ENCODE measurements at regions not wholly inside any gene's neighbourhood (a gene's known extent, or its start where the extent isn't known, plus 50 kb on each side); places are given as distances from the start of the nearest gene placed in this dataset.

DNA sequence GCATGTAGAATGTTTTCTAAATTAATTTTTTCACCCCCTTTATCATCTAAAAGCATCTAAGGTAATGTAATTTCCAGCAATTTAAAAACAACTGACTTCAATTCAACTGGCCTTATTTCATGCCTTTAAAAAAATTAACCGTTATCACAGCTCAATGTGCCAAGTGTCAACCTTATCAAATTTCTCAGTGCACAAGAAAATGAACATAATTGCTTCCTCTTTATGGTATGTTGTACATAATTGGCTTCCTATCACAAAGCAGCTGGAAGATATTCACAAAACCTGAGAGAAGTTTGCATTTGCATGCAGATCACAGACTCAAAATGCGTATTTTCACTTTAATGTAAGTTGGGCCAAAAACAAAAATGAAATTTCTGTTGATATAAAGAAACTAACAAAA lies 966.4 kb downstream of the GRM8 start (continued):
- TF ChIP-seq, protein P1, sequence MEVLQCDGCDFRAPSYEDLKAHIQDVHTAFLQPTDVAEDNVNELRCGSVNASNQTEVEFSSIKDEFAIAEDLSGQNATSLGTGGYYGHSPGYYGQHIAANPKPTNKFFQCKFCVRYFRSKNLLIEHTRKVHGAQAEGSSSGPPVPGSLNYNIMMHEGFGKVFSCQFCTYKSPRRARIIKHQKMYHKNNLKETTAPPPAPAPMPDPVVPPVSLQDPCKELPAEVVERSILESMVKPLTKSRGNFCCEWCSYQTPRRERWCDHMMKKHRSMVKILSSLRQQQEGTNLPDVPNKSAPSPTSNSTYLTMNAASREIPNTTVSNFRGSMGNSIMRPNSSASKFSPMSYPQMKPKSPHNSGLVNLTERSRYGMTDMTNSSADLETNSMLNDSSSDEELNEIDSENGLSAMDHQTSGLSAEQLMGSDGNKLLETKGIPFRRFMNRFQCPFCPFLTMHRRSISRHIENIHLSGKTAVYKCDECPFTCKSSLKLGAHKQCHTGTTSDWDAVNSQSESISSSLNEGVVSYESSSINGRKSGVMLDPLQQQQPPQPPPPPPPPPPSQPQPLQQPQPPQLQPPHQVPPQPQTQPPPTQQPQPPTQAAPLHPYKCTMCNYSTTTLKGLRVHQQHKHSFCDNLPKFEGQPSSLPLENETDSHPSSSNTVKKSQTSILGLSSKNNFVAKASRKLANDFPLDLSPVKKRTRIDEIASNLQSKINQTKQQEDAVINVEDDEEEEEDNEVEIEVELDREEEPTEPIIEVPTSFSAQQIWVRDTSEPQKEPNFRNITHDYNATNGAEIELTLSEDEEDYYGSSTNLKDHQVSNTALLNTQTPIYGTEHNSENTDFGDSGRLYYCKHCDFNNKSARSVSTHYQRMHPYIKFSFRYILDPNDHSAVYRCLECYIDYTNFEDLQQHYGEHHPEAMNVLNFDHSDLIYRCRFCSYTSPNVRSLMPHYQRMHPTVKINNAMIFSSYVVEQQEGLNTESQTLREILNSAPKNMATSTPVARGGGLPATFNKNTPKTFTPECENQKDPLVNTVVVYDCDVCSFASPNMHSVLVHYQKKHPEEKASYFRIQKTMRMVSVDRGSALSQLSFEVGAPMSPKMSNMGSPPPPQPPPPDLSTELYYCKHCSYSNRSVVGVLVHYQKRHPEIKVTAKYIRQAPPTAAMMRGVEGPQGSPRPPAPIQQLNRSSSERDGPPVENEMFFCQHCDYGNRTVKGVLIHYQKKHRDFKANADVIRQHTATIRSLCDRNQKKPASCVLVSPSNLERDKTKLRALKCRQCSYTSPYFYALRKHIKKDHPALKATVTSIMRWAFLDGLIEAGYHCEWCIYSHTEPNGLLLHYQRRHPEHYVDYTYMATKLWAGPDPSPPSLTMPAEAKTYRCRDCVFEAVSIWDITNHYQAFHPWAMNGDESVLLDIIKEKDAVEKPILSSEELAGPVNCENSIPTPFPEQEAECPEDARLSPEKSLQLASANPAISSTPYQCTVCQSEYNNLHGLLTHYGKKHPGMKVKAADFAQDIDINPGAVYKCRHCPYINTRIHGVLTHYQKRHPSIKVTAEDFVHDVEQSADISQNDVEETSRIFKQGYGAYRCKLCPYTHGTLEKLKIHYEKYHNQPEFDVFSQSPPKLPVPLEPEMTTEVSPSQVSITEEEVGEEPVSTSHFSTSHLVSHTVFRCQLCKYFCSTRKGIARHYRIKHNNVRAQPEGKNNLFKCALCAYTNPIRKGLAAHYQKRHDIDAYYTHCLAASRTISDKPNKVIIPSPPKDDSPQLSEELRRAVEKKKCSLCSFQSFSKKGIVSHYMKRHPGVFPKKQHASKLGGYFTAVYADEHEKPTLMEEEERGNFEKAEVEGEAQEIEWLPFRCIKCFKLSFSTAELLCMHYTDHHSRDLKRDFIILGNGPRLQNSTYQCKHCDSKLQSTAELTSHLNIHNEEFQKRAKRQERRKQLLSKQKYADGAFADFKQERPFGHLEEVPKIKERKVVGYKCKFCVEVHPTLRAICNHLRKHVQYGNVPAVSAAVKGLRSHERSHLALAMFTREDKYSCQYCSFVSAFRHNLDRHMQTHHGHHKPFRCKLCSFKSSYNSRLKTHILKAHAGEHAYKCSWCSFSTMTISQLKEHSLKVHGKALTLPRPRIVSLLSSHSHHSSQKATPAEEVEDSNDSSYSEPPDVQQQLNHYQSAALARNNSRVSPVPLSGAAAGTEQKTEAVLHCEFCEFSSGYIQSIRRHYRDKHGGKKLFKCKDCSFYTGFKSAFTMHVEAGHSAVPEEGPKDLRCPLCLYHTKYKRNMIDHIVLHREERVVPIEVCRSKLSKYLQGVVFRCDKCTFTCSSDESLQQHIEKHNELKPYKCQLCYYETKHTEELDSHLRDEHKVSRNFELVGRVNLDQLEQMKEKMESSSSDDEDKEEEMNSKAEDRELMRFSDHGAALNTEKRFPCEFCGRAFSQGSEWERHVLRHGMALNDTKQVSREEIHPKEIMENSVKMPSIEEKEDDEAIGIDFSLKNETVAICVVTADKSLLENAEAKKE (CRISPR knock-in tag; IDR thresholded peaks at IDR 0.05): no peak
- TF ChIP-seq JUNB (IDR thresholded peaks at IDR 0.05; ENCODE audit: unreplicated experiment) (no peak), ZNF114 (CRISPR knock-in tag; IDR thresholded peaks at IDR 0.05) (no peak)

DNA sequence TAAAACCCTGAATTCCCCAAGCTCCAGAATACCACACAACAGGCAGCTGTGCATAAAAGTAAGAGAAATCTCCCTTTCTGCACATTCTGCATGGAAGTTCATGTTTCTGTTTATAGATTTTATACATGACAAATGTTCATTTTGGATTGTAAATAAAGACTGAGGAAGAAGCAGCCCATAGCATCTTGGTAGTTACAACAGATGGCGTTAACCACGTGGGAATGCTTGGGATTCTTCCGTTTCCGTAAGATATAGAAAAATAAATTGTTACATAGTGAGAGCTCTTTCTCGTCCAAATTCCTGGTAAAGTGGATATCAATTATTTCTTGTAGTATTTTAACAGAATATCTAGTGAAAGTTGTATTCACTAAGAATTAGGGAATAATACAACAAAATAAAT lies 1016.5 kb downstream of the GRM8 start:
- Histone ChIP-seq H2AFZ (no peak overlapping the region), H3K4me1 (ENCODE audit: insufficient read depth) (no peaks in the 10 kb centered on the region), H3K79me2 (replicated peaks; ENCODE audit: insufficient read depth) (no peaks in the 10 kb centered on the region), H3K36me3 (ENCODE audit: insufficient read depth) (no peaks in the 10 kb centered on the region), H3K4me2 (no peak overlapping the region), H3K9me2 (ENCODE audit: insufficient read depth) (0 out of 2 replicates have a peak, but pooled peaks cover 5% of the 10 kb centered on the region), H3F3A (replicated peaks; ENCODE audit: low read depth) (no peaks in the 10 kb centered on the region), H3K4me3 (no peak overlapping the region), H3K27ac (ENCODE audit: low read depth) (no peak overlapping the region), H3K27me3 (ENCODE audit: insufficient read depth) (no peaks in the 10 kb centered on the region), H4K20me1 (replicated peaks; ENCODE audit: insufficient read depth) (no peaks in the 10 kb centered on the region)
- Mint-ChIP-seq H3K9me3 (0 out of 3 replicates have a peak, but pooled peaks cover 2% of the 10 kb centered on the region), H3K27ac (no peak overlapping the region), H3K36me3 (ENCODE audit: low read depth) (no peaks in the 10 kb centered on the region), H3K4me1 (no peaks in the 10 kb centered on the region), H3K4me3 (no peak overlapping the region), H3K27me3 (ENCODE audit: insufficient read depth, low read depth, poor library complexity) (no peaks in the 10 kb centered on the region)
- no peak for ATAC-seq
- no peak for DNase-seq (ENCODE audit: low spot score)
- TF ChIP-seq, protein P1 (CRISPR knock-in tag; IDR thresholded peaks at IDR 0.05): no peak
- TF ChIP-seq ETS1 (IDR thresholded peaks at IDR 0.05): no peak
- TF ChIP-seq EZH2 (IDR thresholded peaks at IDR 0.05; ENCODE audit: low read depth, unreplicated experiment): no peak
- TF ChIP-seq, protein P2, sequence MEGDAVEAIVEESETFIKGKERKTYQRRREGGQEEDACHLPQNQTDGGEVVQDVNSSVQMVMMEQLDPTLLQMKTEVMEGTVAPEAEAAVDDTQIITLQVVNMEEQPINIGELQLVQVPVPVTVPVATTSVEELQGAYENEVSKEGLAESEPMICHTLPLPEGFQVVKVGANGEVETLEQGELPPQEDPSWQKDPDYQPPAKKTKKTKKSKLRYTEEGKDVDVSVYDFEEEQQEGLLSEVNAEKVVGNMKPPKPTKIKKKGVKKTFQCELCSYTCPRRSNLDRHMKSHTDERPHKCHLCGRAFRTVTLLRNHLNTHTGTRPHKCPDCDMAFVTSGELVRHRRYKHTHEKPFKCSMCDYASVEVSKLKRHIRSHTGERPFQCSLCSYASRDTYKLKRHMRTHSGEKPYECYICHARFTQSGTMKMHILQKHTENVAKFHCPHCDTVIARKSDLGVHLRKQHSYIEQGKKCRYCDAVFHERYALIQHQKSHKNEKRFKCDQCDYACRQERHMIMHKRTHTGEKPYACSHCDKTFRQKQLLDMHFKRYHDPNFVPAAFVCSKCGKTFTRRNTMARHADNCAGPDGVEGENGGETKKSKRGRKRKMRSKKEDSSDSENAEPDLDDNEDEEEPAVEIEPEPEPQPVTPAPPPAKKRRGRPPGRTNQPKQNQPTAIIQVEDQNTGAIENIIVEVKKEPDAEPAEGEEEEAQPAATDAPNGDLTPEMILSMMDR (conservative IDR thresholded peaks at IDR 0.05; ENCODE audit: low read depth in 2 of 2): no peak
- no peak for TF ChIP-seq NANOG (IDR thresholded peaks at IDR 0.05; ENCODE audit: borderline replicate concordance)

Measured in GM23338 (cell line).